C4-2B (cell line): ENCODE measurements at regions not wholly inside any gene's neighbourhood (a gene's known extent, or its start where the extent isn't known, plus 50 kb on each side); places are given as distances from the start of the nearest gene placed in this dataset.
"Not testable (repeated sequence)": the region's sequence is repeated elsewhere in the genome, so short reads cannot be mapped to it uniquely, and the experiment has no call there.

Source experiments
- H3K27ac ChIP-seq: fragments of 450-650 bp; 2 replicates; pipeline ENCODE4 v1.5.1; 2017
- CTCF ChIP-seq: fragments of 450-650 bp; conservative IDR thresholded peaks from 2 replicates; pipeline ENCODE4 v1.5.1; 2017; ENCODE audit warnings: mild to moderate bottlenecking
- ZFX ChIP-seq: fragments of 450-650 bp; IDR thresholded peaks from 2 replicates; pipeline ENCODE4 v1.6.1; 2017

GRCh38 chr4:89502581-89502980 lies 195.0 kb upstream of the GPRIN3 start:
- H3K27ac ChIP-seq = no peak overlapping the region
- TF ChIP-seq ZFX (no peak), CTCF (no peak)

DNA sequence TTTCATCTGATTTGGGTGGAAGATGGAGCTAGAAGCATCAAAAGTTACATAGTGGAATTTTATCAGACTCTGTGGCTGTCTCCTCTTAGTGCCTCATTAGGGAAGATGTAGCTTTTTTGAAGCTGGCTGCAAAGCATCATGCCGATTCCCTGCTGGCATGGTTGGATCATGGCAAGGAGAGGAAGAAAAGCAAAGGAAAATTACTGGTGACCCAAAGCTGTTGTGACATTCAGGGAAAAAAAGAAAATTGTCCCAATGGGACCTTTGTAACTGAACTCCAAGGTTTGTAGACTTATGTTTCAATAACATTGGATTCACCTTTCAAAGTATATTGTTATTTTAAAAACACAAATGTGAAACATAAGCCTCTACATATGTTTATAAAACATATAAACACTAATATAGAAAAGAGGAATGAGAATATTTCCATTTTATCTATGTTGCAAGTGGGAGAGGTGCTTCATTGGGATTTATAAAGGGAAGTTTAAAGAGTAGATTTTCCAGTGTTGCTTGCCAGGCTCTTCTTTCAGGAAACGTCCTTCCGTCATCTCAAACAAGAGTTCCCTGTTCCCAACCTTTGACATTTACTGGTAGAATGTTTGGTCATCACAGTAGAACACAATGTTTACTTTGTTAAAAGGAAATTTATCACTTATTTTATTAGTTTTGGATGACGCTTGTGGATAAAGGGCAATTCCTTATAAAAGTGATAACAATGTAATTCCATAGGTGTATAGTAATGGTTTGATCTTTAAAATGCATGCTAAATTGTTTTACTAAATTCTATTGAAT lies 190.1 kb upstream of the GPRIN3 start:
- TF ChIP-seq ZFX = no peak
- H3K27ac ChIP-seq = peak overlapping the region; percentile 55; the same call in 1 of the 2 replicates

GRCh38 chr4:89496851-89497250 lies 189.3 kb upstream of the GPRIN3 start:
- H3K27ac ChIP-seq = peak overlapping the region; percentile 38; the same call in 1 of the 2 replicates
- TF ChIP-seq ZFX (no peak), CTCF (no peak)

- no peak overlapping the region for H3K27ac ChIP-seq
- TF ChIP-seq CTCF (no peak), ZFX (no peak)
These were observed 185.8 kb upstream of the GPRIN3 start for GRCh38 chr4:89493367-89493766.

DNA sequence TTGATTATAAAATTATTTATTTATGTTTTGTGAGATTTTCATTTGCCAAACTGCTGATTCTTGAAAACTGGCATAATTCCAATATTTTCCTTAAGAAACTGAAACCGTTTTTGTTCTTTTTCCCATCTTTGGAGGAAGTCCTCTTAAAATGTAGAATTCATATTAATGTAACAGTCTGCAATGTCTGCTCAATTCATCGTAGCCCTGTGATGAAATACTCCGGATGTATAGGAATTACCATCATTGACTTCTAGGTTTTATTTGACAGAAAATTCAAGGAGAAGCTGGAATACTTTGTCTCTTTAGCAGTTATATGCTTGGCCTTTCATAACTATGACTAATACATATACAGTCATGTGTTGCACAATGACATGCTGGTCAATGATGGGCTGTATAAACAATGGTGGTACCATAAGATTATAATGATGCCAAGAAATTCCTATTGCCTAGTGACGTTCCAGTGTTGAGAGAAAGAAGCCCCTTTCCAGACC lies 185.0 kb upstream of the GPRIN3 start:
- TF ChIP-seq ZFX (no peak), CTCF (no peak)
- H3K27ac ChIP-seq = no peak overlapping the region

GRCh38 chr4:89491761-89492160 lies 184.2 kb upstream of the GPRIN3 start:
- H3K27ac ChIP-seq = no peak overlapping the region
- no peak for TF ChIP-seq CTCF
- TF ChIP-seq ZFX = no peak

GRCh38 chr4:89489921-89490431 lies 182.4 kb upstream of the GPRIN3 start:
- not testable (repeated sequence) for H3K27ac ChIP-seq

DNA sequence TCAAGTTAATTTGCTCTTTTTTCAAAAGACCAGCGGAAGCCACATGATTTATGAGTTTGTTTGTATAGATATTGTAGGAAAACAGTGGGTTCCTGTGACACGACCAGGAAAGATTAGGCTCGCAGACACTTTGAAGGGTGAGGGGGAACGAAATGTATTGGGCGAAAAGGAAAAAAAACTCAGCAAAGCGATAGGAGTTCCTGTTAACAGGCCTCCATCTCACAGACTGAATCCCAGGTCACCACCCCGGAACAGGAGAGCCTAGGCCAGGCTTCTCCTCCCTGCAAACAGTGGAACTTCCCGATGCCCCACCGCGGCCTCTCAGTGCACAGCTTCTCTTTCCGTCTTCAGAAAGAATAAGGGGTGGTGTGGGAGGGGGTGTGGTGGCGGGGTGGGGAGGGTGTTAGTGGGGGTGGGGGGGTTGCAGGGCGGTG lies 181.8 kb upstream of the GPRIN3 start:
- TF ChIP-seq ZFX = no peak
- TF ChIP-seq CTCF = no peak
- H3K27ac ChIP-seq = no peak overlapping the region
